ENCODE measurements at regions not wholly inside any gene's neighbourhood (a gene's known extent, or its start where the extent isn't known, plus 50 kb on each side); places are given as distances from the start of the nearest gene placed in this dataset.

GRCh38 chr11:98234698-98235097 is 786.1 kb upstream of the CNTN5 start:
- TF ChIP-seq REST (IDR thresholded peaks at IDR 0.05) (no peak), HMGXB4 (CRISPR knock-in tag; IDR thresholded peaks at IDR 0.05; ENCODE audit: borderline replicate concordance) (no peak)

Measured in A549 (cell line).